CD14-positive monocyte (primary cell): ENCODE measurements at regions not wholly inside any gene's neighbourhood (a gene's known extent, or its start where the extent isn't known, plus 50 kb on each side); places are given as distances from the start of the nearest gene placed in this dataset.

Source experiments
- DNase-seq, 3 donors: peaks; one replicate each; pipeline ENCODE4 v3.0.0-alpha.2; 2011 to 2022
- H2AFZ ChIP-seq: 2 replicates; pipeline ENCODE4 v1.6.0; 2012; ENCODE audit warnings: mild to moderate bottlenecking, low read depth, low read length, inconsistent platforms; ENCODE audit not compliant: insufficient read depth, poor library complexity, severe bottlenecking
- H3K27ac ChIP-seq, 2 donors: 1 replicate in 1 of 2; 2 replicates in 1 of 2; pipeline ENCODE4 v1.5.1; 2012 to 2013; ENCODE audit warnings: low read length in 2 of 2, control low read depth in 1 of 2, inconsistent platforms in 1 of 2, low read depth in 1 of 2, mild to moderate bottlenecking in 1 of 2
- H3K27me3 ChIP-seq, 2 donors: one replicate each; pipeline versions ENCODE4 v1.6.0 to v1.6.1; 2011 to 2013; ENCODE audit warnings: low read length in 2 of 2; ENCODE audit not compliant: control insufficient read depth in 2 of 2, insufficient read depth in 2 of 2
- H3K36me3 ChIP-seq, 2 donors: replicated peaks in 1 of 2; 1 replicate in 1 of 2; 2 replicates in 1 of 2; pipeline versions ENCODE4 v1.5.1 to v1.6.1; 2012 to 2013; ENCODE audit warnings: low read length in 2 of 2, control low read depth in 1 of 2, inconsistent platforms in 1 of 2, mild to moderate bottlenecking in 1 of 2; ENCODE audit not compliant: insufficient read depth in 2 of 2, control insufficient read depth in 1 of 2
- H3K4me1 ChIP-seq, 2 donors: 1 replicate in 1 of 2; 2 replicates in 1 of 2; pipeline versions ENCODE4 v1.5.1 to v1.6.1; 2012 to 2013; ENCODE audit warnings: low read length in 2 of 2, control low read depth in 1 of 2, inconsistent platforms in 1 of 2, mild to moderate bottlenecking in 1 of 2, moderate library complexity in 1 of 2; ENCODE audit not compliant: insufficient read depth in 2 of 2, control insufficient read depth in 1 of 2
- H3K4me2 ChIP-seq: replicated peaks from 2 replicates; pipeline ENCODE3; 2012; ENCODE audit warnings: low read length, moderate library complexity, mild to moderate bottlenecking; ENCODE audit not compliant: poor library complexity, severe bottlenecking; ENCODE audit errors: extremely low read depth
- H3K4me3 ChIP-seq, 3 experiments: fragments of 200-600 bp in 1 of 3; sonication (generic) in 1 of 3; replicated peaks in 1 of 3; 1 replicate in 2 of 3; 2 replicates in 1 of 3; pipeline ENCODE4 v1.5.1; 2011 to 2013; ENCODE audit warnings: low read length in 3 of 3, mild to moderate bottlenecking in 3 of 3, control low read depth in 2 of 3, low read depth in 2 of 3, inconsistent platforms in 1 of 3, moderate library complexity in 1 of 3
- H3K79me2 ChIP-seq: 2 replicates; pipeline ENCODE4 v1.6.0; 2012; ENCODE audit warnings: mild to moderate bottlenecking, control low read depth, inconsistent platforms, low read length, moderate library complexity; ENCODE audit not compliant: insufficient read depth
- H3K9ac ChIP-seq: 2 replicates; pipeline ENCODE4 v1.6.0; 2017; ENCODE audit warnings: low read length, mild to moderate bottlenecking; ENCODE audit not compliant: insufficient read depth, poor library complexity, severe bottlenecking
- H3K9me3 ChIP-seq, 2 donors: replicated peaks in 1 of 2; 1 replicate in 1 of 2; 2 replicates in 1 of 2; pipeline versions ENCODE4 v1.5.1 to v1.6.1; 2012 to 2013; ENCODE audit warnings: low read length in 2 of 2, control low read depth in 1 of 2; ENCODE audit not compliant: control insufficient read depth in 1 of 2, insufficient read depth in 1 of 2
- H4K20me1 ChIP-seq: 2 replicates; pipeline ENCODE4 v1.6.0; 2012; ENCODE audit warnings: mild to moderate bottlenecking, low read length, control low read depth, moderate library complexity; ENCODE audit not compliant: insufficient read depth
- H3K27ac Mint-ChIP-seq, 7 donors: one replicate each; pipeline ENCODE4 v1.8.0; 2020; ENCODE audit warnings: mild to moderate bottlenecking in 7 of 7, mixed read lengths in 7 of 7, moderate library complexity in 6 of 7, inconsistent platforms in 2 of 7
- H3K27me3 Mint-ChIP-seq, 3 donors: one replicate each; pipeline ENCODE4 v1.8.0; 2021 to 2022; ENCODE audit warnings: low read depth in 3 of 3, mild to moderate bottlenecking in 3 of 3, mixed read lengths in 3 of 3, moderate library complexity in 3 of 3, inconsistent platforms in 1 of 3
- H3K36me3 Mint-ChIP-seq, 2 donors: one replicate each; pipeline ENCODE4 v1.8.0; 2020; ENCODE audit warnings: mixed read lengths in 2 of 2, inconsistent platforms in 1 of 2, mild to moderate bottlenecking in 1 of 2
- H3K4me1 Mint-ChIP-seq: one replicate; pipeline ENCODE4 v1.8.0; 2020; ENCODE audit warnings: mild to moderate bottlenecking, mixed read lengths
- H3K4me3 Mint-ChIP-seq, 2 donors: one replicate each; pipeline ENCODE4 v1.8.0; 2020; ENCODE audit warnings: mild to moderate bottlenecking in 2 of 2, mixed read lengths in 2 of 2, moderate library complexity in 1 of 2
- H3K9me3 Mint-ChIP-seq, 7 donors: one replicate each; pipeline ENCODE4 v1.8.0; 2020 to 2022; ENCODE audit warnings: mixed read lengths in 7 of 7, mild to moderate bottlenecking in 6 of 7, moderate library complexity in 6 of 7, inconsistent platforms in 2 of 7
- WGBS: methylation state at CpG from one replicate; pipeline ENCODE4 v1.1.5; 2013; ENCODE audit warnings: missing lambda C conversion rate; ENCODE audit not compliant: insufficient coverage; 5-methylcytosine and 5-hydroxymethylcytosine counted together
- intact Hi-C, 2 donors: fragments of 100-400 bp; cut with micrococcal nuclease; formaldehyde crosslinking; loops; one replicate each; pipeline versions ENCODE4 v1.15.0 to v1.15.1; 2023
- TF ChIP-seq, protein P1 (sequence below): fragments of 200-600 bp; IDR thresholded peaks from one replicate; pipeline ENCODE4 v1.8.0; 2022; ENCODE audit warnings: antibody characterized with exemption, mild to moderate bottlenecking

DNA sequence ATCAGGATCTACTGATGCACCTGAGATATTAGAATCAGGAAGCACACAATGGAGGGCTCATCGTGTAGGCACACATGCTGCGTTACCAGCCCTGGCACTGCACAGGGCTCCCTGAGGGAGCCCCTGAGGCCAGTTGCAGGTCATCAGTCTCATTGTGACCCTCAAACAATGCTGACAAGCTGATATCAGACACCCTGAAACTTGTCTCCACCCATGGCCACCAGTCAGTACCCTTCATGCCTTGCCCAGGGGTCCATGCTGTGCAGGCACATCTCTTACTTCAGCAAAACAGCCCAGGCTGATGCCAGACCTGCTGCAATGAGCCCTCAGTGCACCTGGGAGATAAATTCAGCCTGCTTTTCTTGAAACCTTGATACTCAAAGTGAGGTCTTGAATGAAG lies 59.5 kb upstream of the SLC6A11 start:
- WGBS = 81% methylated on average over 2 of the region's 2 CpGs
- no peaks in the 10 kb centered on the region for H3K27me3 ChIP-seq

DNA sequence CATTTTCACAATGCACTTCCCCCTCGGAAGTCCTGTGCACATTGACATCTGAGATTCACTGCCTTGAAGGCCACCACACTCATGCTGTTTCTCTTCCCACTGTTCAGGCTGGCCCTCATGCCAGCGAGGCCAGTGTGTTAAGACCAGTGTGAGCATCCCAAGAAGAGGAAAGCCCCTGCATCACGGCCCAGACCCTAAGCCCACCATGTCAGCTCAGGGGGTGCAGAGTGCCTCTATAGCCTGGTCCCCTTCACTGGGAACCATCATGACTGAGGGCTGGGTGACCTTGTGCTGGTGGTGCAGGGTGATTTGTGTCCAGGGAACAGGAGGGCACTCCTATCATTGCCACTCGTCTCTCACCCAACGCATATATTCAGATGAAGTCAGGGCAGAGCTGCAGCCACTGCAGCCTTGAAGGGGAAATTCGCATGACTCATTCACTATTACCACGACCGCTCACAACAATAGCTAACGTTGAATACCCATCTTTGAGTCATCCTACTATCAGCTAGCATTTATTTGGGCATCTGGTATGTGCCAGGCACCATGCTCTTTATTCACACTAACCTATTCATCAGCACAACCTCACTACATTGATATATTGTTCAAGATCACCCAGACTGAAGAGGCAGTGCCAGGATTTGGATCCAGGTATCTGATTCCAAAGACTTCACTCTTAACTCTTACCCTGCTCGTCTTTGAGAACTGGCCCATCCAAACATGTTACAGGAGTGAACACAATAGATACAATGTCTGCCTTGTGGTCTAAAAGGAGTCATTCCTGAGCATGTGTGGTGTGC lies 58.8 kb upstream of the SLC6A11 start:
- Histone ChIP-seq H3K4me1 (no peaks in the 10 kb centered on the region), H3K4me2 (no peak overlapping the region), H3K36me3 (no peaks in the 10 kb centered on the region), H4K20me1 (no peaks in the 10 kb centered on the region), H3K9ac (no peak overlapping the region), H3K79me2 (no peaks in the 10 kb centered on the region), H3K4me3 (no peak overlapping the region), H3K27me3 (no peaks in the 10 kb centered on the region), H2AFZ (no peak overlapping the region), H3K9me3 (no peaks in the 10 kb centered on the region), H3K27ac (no peak overlapping the region)
- Mint-ChIP-seq H3K27me3 (peaks cover 3 to 18% (median 12%) of the 10 kb centered on the region in 3 donors), H3K27ac (no peak overlapping the region), H3K9me3 (no peaks in the 10 kb centered on the region), H3K4me3 (no peak overlapping the region), H3K36me3 (no peaks in the 10 kb centered on the region), H3K4me1 (no peaks in the 10 kb centered on the region)
- 61% methylated on average over 7 of the region's 10 CpGs for WGBS
- TF ChIP-seq, protein P1, sequence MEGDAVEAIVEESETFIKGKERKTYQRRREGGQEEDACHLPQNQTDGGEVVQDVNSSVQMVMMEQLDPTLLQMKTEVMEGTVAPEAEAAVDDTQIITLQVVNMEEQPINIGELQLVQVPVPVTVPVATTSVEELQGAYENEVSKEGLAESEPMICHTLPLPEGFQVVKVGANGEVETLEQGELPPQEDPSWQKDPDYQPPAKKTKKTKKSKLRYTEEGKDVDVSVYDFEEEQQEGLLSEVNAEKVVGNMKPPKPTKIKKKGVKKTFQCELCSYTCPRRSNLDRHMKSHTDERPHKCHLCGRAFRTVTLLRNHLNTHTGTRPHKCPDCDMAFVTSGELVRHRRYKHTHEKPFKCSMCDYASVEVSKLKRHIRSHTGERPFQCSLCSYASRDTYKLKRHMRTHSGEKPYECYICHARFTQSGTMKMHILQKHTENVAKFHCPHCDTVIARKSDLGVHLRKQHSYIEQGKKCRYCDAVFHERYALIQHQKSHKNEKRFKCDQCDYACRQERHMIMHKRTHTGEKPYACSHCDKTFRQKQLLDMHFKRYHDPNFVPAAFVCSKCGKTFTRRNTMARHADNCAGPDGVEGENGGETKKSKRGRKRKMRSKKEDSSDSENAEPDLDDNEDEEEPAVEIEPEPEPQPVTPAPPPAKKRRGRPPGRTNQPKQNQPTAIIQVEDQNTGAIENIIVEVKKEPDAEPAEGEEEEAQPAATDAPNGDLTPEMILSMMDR = no peak
- intact Hi-C loops = loop anchor here (5.0 to 10.0 kb wide), 6 partner anchors 125 to 1188 kb away; no protein-coding TSS in a partner anchor
- no peak for DNase-seq

More for the DNA sequence above, 59.5 kb upstream of the SLC6A11 start:
- TF ChIP-seq, protein P1 = no peak
- no peaks in the 10 kb centered on the region for H3K4me1 ChIP-seq
- H4K20me1 ChIP-seq = no peaks in the 10 kb centered on the region
- no peak overlapping the region for H3K4me3 ChIP-seq
- Mint-ChIP-seq H3K4me1 (no peaks in the 10 kb centered on the region), H3K27me3 (peaks cover 3 to 17% (median 12%) of the 10 kb centered on the region in 3 donors), H3K4me3 (no peak overlapping the region), H3K9me3 (no peaks in the 10 kb centered on the region), H3K27ac (no peak overlapping the region), H3K36me3 (no peaks in the 10 kb centered on the region)
- H2AFZ ChIP-seq = no peak overlapping the region
- DNase-seq = no peak
- no peaks in the 10 kb centered on the region for H3K36me3 ChIP-seq
- no peak overlapping the region for H3K4me2 ChIP-seq
- no peak overlapping the region for H3K27ac ChIP-seq
- no peaks in the 10 kb centered on the region for H3K79me2 ChIP-seq
- H3K9ac ChIP-seq = no peak overlapping the region
- intact Hi-C loops = loop anchor here (5.0 to 10.0 kb wide), 6 partner anchors 126 to 1188 kb away; no protein-coding TSS in a partner anchor
- no peaks in the 10 kb centered on the region for H3K9me3 ChIP-seq
